GM21447 (cell line): ENCODE measurements at regions not wholly inside any gene's neighbourhood (a gene's known extent, or its start where the extent isn't known, plus 50 kb on each side); places are given as distances from the start of the nearest gene placed in this dataset.
"Not testable (repeated sequence)": the region's sequence is repeated elsewhere in the genome, so short reads cannot be mapped to it uniquely, and the experiment has no call there.

Experiments used
- ATAC-seq: cut with Tn5 transposase; IDR thresholded peaks from one replicate; pipeline ENCODE4 v1.9.1; 2021; ENCODE audit not compliant: unreplicated experiment

GRCh38 chr9:109663978-109664377, 116.0 kb upstream of the PALM2AKAP2 start:
- ATAC-seq, result not testable (repeated sequence)

- ATAC-seq, result not testable (repeated sequence)
These were observed 114.3 kb upstream of the PALM2AKAP2 start for GRCh38 chr9:109665736-109666135.

GRCh38 chr9:109681301-109681700, 98.7 kb upstream of the PALM2AKAP2 start:
- no peak for ATAC-seq

GRCh38 chr9:109682227-109682626, 97.8 kb upstream of the PALM2AKAP2 start:
- no peak for ATAC-seq

- no peak for ATAC-seq
These were observed 96.5 kb upstream of the PALM2AKAP2 start for GRCh38 chr9:109683521-109683920.

GRCh38 chr9:109689701-109690100, 90.3 kb upstream of the PALM2AKAP2 start:
- no peak for ATAC-seq

GRCh38 chr9:109699019-109699418, 81.0 kb upstream of the PALM2AKAP2 start:
- no peak for ATAC-seq

- no peak for ATAC-seq
These were observed 75.5 kb upstream of the PALM2AKAP2 start for GRCh38 chr9:109704546-109704945.

GRCh38 chr9:109705515-109705914, 74.5 kb upstream of the PALM2AKAP2 start:
- ATAC-seq, result no peak

GRCh38 chr9:109707355-109707754, 72.6 kb upstream of the PALM2AKAP2 start:
- no peak for ATAC-seq

- no peak for ATAC-seq
These were observed 71.5 kb upstream of the PALM2AKAP2 start for GRCh38 chr9:109708451-109708945.

- no peak for ATAC-seq
These were observed 70.1 kb upstream of the PALM2AKAP2 start for GRCh38 chr9:109709866-109710265.

GRCh38 chr9:109710830-109711229, 69.2 kb upstream of the PALM2AKAP2 start:
- no peak for ATAC-seq

GRCh38 chr9:109715344-109715743, 64.7 kb upstream of the PALM2AKAP2 start:
- ATAC-seq, result no peak

- ATAC-seq, result no peak
These were observed 63.4 kb upstream of the PALM2AKAP2 start for GRCh38 chr9:109716631-109717030.

- no peak for ATAC-seq
These were observed 62.7 kb upstream of the PALM2AKAP2 start for GRCh38 chr9:109717342-109717741.

- no peak for ATAC-seq
These were observed 61.1 kb upstream of the PALM2AKAP2 start for GRCh38 chr9:109718861-109719260.

GRCh38 chr9:109721001-109721400, 59.0 kb upstream of the PALM2AKAP2 start:
- ATAC-seq, result no peak

- no peak for ATAC-seq
These were observed 58.0 kb upstream of the PALM2AKAP2 start for GRCh38 chr9:109722007-109722406.

- no peak for ATAC-seq
These were observed 56.2 kb upstream of the PALM2AKAP2 start for GRCh38 chr9:109723781-109724180.

GRCh38 chr9:109725460-109725859, 54.5 kb upstream of the PALM2AKAP2 start:
- no peak for ATAC-seq

GRCh38 chr9:109726119-109726518, 53.9 kb upstream of the PALM2AKAP2 start:
- ATAC-seq, result no peak

- no peak for ATAC-seq
These were observed 51.2 kb upstream of the PALM2AKAP2 start for GRCh38 chr9:109728686-109729300.
